Right lobe of liver (tissue), 6 donors: ENCODE measurements at regions not wholly inside any gene's neighbourhood (a gene's known extent, or its start where the extent isn't known, plus 50 kb on each side); places are given as distances from the start of the nearest gene placed in this dataset.

Experiments
- ATAC-seq, 4 donors: fragments of 200-7000 bp; cut with Tn5 transposase; one replicate each; pipeline ENCODE4 v1.9.1; 2020; ENCODE audit warnings: mild to moderate bottlenecking in 4 of 4, moderate library complexity in 4 of 4
- DNase-seq, 3 donors: peaks; one replicate each; pipeline ENCODE4 v3.0.0-alpha.2; 2020
- H3K27ac ChIP-seq, 3 donors: fragments of 200-600 bp; one replicate each; pipeline ENCODE4 v1.8.0; 2022
- H3K27me3 ChIP-seq, 2 donors: fragments of 200-600 bp; one replicate each; pipeline ENCODE4 v1.8.0; 2022
- H3K36me3 ChIP-seq, 4 donors: fragments of 200-600 bp; sonication (generic) in 1 of 4; one replicate each; pipeline versions ENCODE4 v1.5.1 to v1.8.0; 2017 to 2022; ENCODE audit warnings: control low read depth in 1 of 4
- H3K4me1 ChIP-seq, 4 donors: fragments of 200-600 bp; sonication (generic) in 1 of 4; one replicate each; pipeline versions ENCODE4 v1.5.1 to v1.8.0; 2017 to 2022; ENCODE audit warnings: control low read depth in 1 of 4
- H3K4me3 ChIP-seq, 3 donors: fragments of 200-600 bp; one replicate each; pipeline ENCODE4 v1.8.0; 2022
- H3K9me3 ChIP-seq, 4 donors: fragments of 200-600 bp; sonication (generic) in 1 of 4; one replicate each; pipeline versions ENCODE4 v1.5.1 to v1.8.0; 2017 to 2022; ENCODE audit warnings: control low read depth in 1 of 4
- CTCF ChIP-seq, 4 donors: fragments of 200-600 bp in 3 of 4; fragments of 450-650 bp in 1 of 4; IDR thresholded peaks; one replicate each; pipeline versions ENCODE4 v1.5.1 to v1.8.0; 2016 to 2022; ENCODE audit warnings: antibody characterized with exemption in 4 of 4, mild to moderate bottlenecking in 2 of 4
- POLR2A ChIP-seq: fragments of 450-650 bp; IDR thresholded peaks from one replicate; pipeline ENCODE4 v1.6.1; 2017; ENCODE audit warnings: antibody characterized with exemption, mild to moderate bottlenecking
- WGBS: methylation state at CpG from one replicate; pipeline ENCODE4 v1.1.6; 2018; ENCODE audit warnings: low coverage, low lambda C conversion rate; ENCODE audit not compliant: insufficient coverage; ENCODE audit errors: missing lambda C conversion rate; 5-methylcytosine and 5-hydroxymethylcytosine counted together
- intact Hi-C, 2 donors: fragments of 100-400 bp; cut with DNase I; formaldehyde crosslinking; loops; one replicate each; pipeline versions ENCODE4 v1.11.2 to v1.14.1; 2022
- donor health status: DM: no; HTN: yes; CAD: no.
- donor health status: DM: no; HTN: no; CAD: no.
- donor health status: DM: no; HTN: no; CAD: no.
- donor health status: DM: no; HTN: yes; CAD: no.
- donor health status: DM: no; HTN: yes; CAD: no.

- Histone ChIP-seq H3K27ac (no peak overlapping the region), H3K9me3 (no peaks in the 10 kb centered on the region), H3K36me3 (no peaks in the 10 kb centered on the region), H3K27me3 (no peaks in the 10 kb centered on the region), H3K4me3 (no peak overlapping the region), H3K4me1 (peaks cover 0 to 26% (median 0%) of the 10 kb centered on the region in 4 donors)
- no peak for TF ChIP-seq CTCF (IDR thresholded peaks at IDR 0.05)
- no peak for TF ChIP-seq POLR2A
- intact Hi-C loops, result no loop called here
- DNase-seq (no peak), ATAC-seq (no peak)
These were observed 58.2 kb upstream of the FAM9C start for GRCh38 chrX:13102636-13103035.

GRCh38 chrX:13101441-13102139 is 57.2 kb upstream of the FAM9C start:
- Histone ChIP-seq H3K9me3 (no peaks in the 10 kb centered on the region), H3K27ac (no peak overlapping the region), H3K4me1 (peaks cover 0 to 26% (median 0%) of the 10 kb centered on the region in 4 donors), H3K36me3 (no peaks in the 10 kb centered on the region), H3K27me3 (no peaks in the 10 kb centered on the region), H3K4me3 (no peak overlapping the region)
- peak; percentile 85 to 95 (median 90) for ATAC-seq
- DNase-seq, result peak in 1 of 3 donors; percentile 61
- no peak for TF ChIP-seq POLR2A
- TF ChIP-seq CTCF (IDR thresholded peaks at IDR 0.05), result no peak
- 45% methylated on average over 7 of the region's 9 CpGs for WGBS
- intact Hi-C loops, result no loop called here

- ATAC-seq, result no peak
- Histone ChIP-seq H3K9me3 (no peaks in the 10 kb centered on the region), H3K27me3 (no peaks in the 10 kb centered on the region), H3K4me1 (peaks cover 0 to 26% (median 0%) of the 10 kb centered on the region in 4 donors), H3K36me3 (no peaks in the 10 kb centered on the region), H3K27ac (peak overlapping the region in 1 of 3 donors; percentile 1), H3K4me3 (no peak overlapping the region)
- DNase-seq, result no peak
- no peak for TF ChIP-seq POLR2A
- no peak for TF ChIP-seq CTCF (IDR thresholded peaks at IDR 0.05)
- intact Hi-C loops, result no loop called here
These were observed 54.7 kb upstream of the FAM9C start for GRCh38 chrX:13099121-13099520.

GRCh38 chrX:13096728-13097127 is 52.3 kb upstream of the FAM9C start:
- peaks cover 0 to 21% (median 0%) of the 10 kb centered on the region in 4 donors for H3K4me1 ChIP-seq
- no peaks in the 10 kb centered on the region for H3K27me3 ChIP-seq
- DNase-seq (no peak), ATAC-seq (no peak)
- H3K27ac ChIP-seq, result no peak overlapping the region
- no peak overlapping the region for H3K4me3 ChIP-seq
- no peaks in the 10 kb centered on the region for H3K9me3 ChIP-seq
- intact Hi-C loops, result no loop called here
- 59% methylated on average over 2 of the region's 2 CpGs for WGBS
- TF ChIP-seq CTCF (IDR thresholded peaks at IDR 0.05) (no peak), POLR2A (no peak)
- H3K36me3 ChIP-seq, result no peaks in the 10 kb centered on the region
